Stimulated activated CD8-positive, alpha-beta memory T cell treated with anti-CD3 and anti-CD28 coated beads, Interleukin-7, amount 100 ng/mL, for 24 hours (primary cell): ENCODE measurements at regions not wholly inside any gene's neighbourhood (a gene's known extent, or its start where the extent isn't known, plus 50 kb on each side); places are given as distances from the start of the nearest gene placed in this dataset.
"Not testable (repeated sequence)": the region's sequence is repeated elsewhere in the genome, so short reads cannot be mapped to it uniquely, and the experiment has no call there.

Source experiments
- DNase-seq: peaks from one replicate; pipeline ENCODE4 v3.0.0-alpha.2; 2020; ENCODE audit warnings: low read depth

DNA sequence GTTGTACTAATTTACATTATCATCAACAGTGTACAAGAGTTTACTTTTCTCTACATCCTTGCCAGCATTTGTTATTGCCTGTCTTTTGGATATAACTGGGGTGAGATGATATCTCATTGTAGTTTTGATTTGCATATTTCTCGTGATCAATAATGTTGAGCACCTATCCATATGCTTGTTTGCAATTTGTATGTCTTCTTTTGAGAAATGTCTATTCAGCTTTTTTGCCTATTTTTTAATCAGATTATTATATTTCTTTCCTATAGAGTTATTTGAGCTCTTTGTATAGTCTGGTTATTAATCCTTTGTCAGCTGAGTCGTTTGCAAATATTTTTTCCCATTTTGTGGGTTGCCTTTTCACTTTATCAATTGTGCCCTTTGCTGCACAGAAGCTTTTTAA, 540.8 kb upstream of the SGO1 start:
- DNase-seq, result no peak

GRCh38 chr3:20724241-20724640, 538.2 kb upstream of the SGO1 start:
- no peak for DNase-seq

- DNase-seq, result not testable (repeated sequence)
These were observed 530.4 kb upstream of the SGO1 start for GRCh38 chr3:20716425-20716824.

- DNase-seq, result no peak
These were observed 515.6 kb upstream of the SGO1 start for GRCh38 chr3:20701641-20702040.

- no peak for DNase-seq
These were observed 514.7 kb upstream of the SGO1 start for GRCh38 chr3:20700714-20701113.

DNA sequence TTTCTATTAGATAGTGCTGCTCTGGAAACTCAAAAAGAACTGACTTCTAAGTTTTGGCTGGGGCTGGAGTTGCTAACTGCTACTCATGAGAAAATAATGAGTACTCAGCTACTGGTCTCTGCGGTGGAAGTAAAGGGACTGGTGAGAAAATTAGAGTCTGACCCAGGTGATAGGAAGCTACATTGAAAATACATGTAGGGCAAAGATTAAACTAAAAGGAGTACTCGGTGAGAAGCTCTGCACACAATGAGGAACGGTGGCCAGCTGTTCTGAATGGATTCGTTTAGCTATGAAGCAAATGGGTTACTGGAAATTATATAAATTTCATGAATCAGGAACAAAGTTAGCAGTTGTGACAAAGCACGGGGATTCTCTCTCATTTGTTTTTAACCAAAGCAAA, 512.9 kb upstream of the SGO1 start:
- DNase-seq, result no peak

DNA sequence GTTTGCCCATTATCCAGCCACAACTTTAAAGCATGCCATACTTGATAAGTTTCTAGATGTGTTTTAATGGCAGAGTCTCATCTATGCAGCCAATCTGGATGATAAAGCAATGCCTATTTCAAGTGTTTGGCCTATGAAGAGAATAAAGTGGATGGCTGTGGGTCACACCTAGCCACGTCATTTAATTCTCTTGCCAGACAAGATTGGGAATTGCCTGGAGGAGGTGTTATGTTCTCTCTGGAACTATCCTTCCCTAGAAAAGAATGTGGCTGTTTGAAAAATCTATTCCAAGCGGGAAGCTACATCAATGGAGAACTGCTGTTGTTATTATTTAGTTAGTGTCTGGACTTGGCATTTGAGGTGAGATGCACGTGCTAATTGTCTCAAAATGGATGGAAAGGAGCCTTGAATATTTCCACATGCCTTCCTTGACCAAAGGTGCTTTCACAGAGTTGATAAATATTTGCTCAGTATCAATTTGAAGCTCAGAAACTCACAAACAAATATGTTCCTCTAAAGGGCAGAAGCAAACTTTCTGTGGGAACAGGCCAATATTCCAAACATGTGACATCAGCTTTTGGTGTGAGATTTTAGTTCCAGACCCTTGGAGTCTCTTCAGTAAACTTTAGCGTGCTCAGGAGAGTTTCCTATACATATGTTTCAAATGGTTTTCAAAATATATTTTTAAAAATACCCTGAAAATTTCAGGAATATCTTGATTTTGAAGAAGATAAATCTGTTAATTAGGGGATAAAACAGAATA, 510.6 kb upstream of the SGO1 start:
- DNase-seq, result no peak

GRCh38 chr3:20692675-20693074, 506.7 kb upstream of the SGO1 start:
- no peak for DNase-seq

GRCh38 chr3:20683910-20684309, 497.9 kb upstream of the SGO1 start:
- no peak for DNase-seq

DNA sequence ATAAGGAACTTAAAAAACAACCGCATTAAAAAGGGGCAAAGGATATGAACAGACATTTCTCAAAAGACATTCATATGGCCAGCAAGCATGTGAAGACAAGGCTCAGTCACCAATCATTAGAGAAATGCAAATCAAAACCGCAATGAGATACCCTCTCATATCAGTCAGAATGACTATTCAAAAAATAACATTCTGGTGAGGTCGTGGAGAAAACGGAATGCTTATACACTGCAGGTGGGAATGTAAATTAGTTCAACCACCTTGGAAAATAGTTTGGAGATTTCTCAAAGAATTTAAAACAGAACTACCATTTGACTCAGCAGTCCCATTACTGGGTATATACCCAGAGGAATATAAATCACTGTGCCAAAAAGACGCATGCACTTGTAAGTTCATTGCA, 496.6 kb upstream of the SGO1 start:
- DNase-seq, result no peak

- DNase-seq, result no peak
These were observed 495.1 kb upstream of the SGO1 start for GRCh38 chr3:20680990-20681628.

DNA sequence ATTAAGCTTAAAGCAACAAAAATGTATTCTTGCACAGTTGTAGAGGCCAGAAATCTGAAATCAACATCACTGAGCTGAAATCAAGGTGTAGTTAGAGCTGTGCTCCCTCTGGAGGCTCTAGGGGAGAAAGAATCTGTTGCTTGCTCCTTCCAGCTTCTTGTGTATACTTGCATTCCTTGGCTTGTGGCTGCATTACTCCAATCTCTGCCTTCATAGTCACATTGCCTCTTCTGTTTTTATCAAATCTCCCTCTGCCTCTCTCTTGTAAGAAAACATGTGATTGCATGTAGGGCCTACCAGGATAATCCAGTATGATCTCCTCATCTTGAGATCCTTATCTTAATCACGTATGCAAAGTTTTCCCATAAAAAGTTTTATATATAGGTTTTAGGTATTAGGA, 487.9 kb upstream of the SGO1 start:
- no peak for DNase-seq

DNA sequence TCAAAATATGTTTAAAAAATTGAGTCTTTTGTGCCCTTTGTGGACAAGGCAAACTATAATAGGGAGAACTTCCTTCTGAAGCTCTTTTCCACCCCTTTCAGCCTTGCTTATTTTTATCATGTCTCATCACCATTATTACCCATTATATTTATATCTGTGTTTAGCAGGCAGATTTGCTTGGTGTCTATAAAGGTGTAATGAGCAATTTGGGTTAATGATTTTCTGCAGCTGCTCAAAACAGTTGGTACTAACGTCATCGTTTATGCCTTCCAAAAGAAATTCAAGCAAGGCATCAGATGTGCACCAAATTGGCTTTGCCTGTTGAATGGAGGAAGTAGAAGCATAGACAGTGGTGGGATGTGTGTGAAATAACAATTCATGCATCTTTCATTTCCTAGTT, 483.7 kb upstream of the SGO1 start:
- DNase-seq, result no peak

DNA sequence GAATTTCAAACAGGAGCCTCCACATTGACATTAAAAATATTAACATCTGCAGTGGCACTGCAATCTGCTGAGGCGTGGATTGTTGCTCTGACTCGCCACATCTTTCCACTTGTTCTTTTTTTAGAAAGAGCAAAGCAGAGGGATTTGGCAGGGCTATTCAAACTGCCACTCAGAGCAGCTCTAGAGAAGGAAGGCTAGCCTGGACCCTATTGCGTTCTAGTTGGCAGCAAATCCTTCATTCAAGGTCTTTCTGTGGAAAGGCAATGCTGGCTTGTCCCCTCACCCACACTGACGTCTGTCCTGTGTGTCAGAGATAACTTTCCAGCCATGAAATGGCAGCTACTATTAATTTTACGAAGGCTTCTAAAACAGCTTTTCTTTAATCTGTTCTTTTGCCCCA, 483.2 kb upstream of the SGO1 start:
- no peak for DNase-seq

DNA sequence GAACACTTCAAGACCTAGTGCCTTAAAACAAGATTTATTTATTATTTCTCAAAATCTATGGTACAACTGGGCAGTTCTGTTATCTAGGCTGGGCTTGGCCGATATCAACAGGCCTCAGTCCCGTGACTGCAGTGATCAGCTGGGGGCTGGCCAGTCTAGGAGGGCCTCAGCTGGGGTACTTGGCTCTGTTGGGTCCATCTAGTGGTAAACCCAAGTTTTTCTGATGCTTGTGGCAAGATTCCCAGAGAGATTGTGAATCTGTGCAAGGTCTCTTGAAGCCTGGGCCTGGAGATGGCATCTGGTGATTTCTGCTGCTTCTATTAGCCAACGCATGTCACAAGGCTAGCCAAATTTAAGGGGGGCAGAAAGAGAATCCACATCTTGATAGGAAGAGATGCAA, 482.4 kb upstream of the SGO1 start:
- DNase-seq, result no peak

GRCh38 chr3:20666091-20666490, 480.1 kb upstream of the SGO1 start:
- DNase-seq, result no peak

GRCh38 chr3:20658491-20658890, 472.5 kb upstream of the SGO1 start:
- DNase-seq, result no peak

DNA sequence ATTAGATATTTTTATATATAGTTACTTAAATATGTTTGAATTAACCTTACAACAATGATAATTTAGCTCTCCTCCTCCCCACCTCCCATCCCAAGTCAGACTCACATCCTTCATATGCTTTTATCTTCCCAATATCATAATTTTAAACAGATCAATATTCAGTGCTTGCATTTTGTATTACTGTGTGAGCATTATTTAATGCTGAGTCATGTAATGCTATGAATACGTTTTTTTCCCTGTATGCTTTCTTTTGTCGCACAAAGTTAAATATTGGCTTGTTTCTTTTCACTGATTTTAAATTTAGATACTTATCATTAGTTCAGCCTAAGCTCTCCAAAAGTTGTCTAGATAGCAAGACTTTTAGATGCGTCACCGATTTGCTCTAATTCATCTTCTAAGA, 471.6 kb upstream of the SGO1 start:
- no peak for DNase-seq

- no peak for DNase-seq
These were observed 466.4 kb upstream of the SGO1 start for GRCh38 chr3:20652231-20652986.

GRCh38 chr3:20648921-20649381, 462.9 kb upstream of the SGO1 start:
- no peak for DNase-seq

- DNase-seq, result no peak
These were observed 462.3 kb upstream of the SGO1 start for GRCh38 chr3:20648294-20648693.

DNA sequence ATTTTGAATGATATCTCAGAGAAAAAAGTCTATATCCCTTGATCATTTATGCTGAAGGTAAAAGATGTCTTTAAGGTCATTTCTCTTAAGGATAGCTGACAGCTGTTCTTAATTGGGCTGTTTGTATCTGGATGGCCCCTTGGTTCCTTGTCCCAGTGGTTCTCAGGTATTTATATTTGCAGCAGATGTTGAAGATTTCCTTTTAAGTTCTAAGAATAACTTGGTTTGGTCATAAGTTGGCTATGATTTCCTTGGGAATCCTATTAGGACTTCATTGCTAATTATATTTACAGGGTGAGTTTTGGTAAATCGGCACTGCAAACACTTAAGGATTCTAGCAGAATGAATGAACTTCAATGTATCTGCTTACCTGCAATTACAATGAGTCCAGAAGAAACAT, 460.4 kb upstream of the SGO1 start:
- DNase-seq, result no peak

GRCh38 chr3:20645340-20645739, 459.3 kb upstream of the SGO1 start:
- no peak for DNase-seq
